H9 (cell line): ENCODE measurements at regions not wholly inside any gene's neighbourhood (a gene's known extent, or its start where the extent isn't known, plus 50 kb on each side); places are given as distances from the start of the nearest gene placed in this dataset.

ENCODE experiments used
- DNase-seq: peaks from one replicate; pipeline ENCODE4 v3.0.0-alpha.2; 2017
- H2AFZ ChIP-seq: one replicate; pipeline ENCODE4 v1.6.1; 2013; ENCODE audit warnings: mild to moderate bottlenecking, low read length, control low read depth, moderate library complexity
- H2AK5ac ChIP-seq: 2 replicates; pipeline ENCODE4 v1.6.1; 2013; ENCODE audit warnings: low read length, control low read depth, mixed read lengths; ENCODE audit not compliant: insufficient read length
- H2BK120ac ChIP-seq: one replicate; pipeline ENCODE4 v1.6.1; 2013; ENCODE audit warnings: low read depth, mild to moderate bottlenecking, low read length, control low read depth, inconsistent platforms; ENCODE audit not compliant: poor library complexity, severe bottlenecking
- H2BK12ac ChIP-seq: 2 replicates; pipeline ENCODE4 v1.6.1; 2013; ENCODE audit warnings: low read length, control low read depth, mixed read lengths, low read depth; ENCODE audit not compliant: insufficient read length
- H2BK15ac ChIP-seq: 2 replicates; pipeline ENCODE4 v1.6.1; 2013; ENCODE audit warnings: low read depth, low read length, control low read depth
- H2BK20ac ChIP-seq: one replicate; pipeline ENCODE4 v1.6.1; 2013; ENCODE audit warnings: low read depth, mild to moderate bottlenecking, low read length, control low read depth, inconsistent platforms; ENCODE audit not compliant: poor library complexity, severe bottlenecking
- H2BK5ac ChIP-seq: 2 replicates; pipeline ENCODE4 v1.6.1; 2013; ENCODE audit warnings: low read length, control low read depth, mixed read lengths; ENCODE audit not compliant: insufficient read length
- H3K14ac ChIP-seq: 2 replicates; pipeline ENCODE4 v1.6.1; 2013; ENCODE audit warnings: low read length, control low read depth; ENCODE audit not compliant: insufficient read depth
- H3K18ac ChIP-seq: 2 replicates; pipeline ENCODE4 v1.6.1; 2013; ENCODE audit warnings: low read depth, mild to moderate bottlenecking, mixed read lengths, low read length, control low read depth; ENCODE audit not compliant: insufficient read length
- H3K23ac ChIP-seq: 2 replicates; pipeline ENCODE4 v1.6.1; 2013; ENCODE audit warnings: low read length, control low read depth, mixed read lengths, low read depth; ENCODE audit not compliant: insufficient read length
- H3K23me2 ChIP-seq: 2 replicates; pipeline ENCODE4 v1.6.1; 2013; ENCODE audit warnings: low read depth, mild to moderate bottlenecking, mixed read lengths, low read length, control low read depth; ENCODE audit not compliant: insufficient read length, poor library complexity, severe bottlenecking
- H3K27ac ChIP-seq: 2 replicates; pipeline ENCODE4 v1.5.1; 2013; ENCODE audit warnings: low read length, control low read depth, mixed read lengths, low read depth; ENCODE audit not compliant: insufficient read length
- H3K27me3 ChIP-seq: 2 replicates; pipeline ENCODE4 v1.6.1; 2013; ENCODE audit warnings: low read length, control low read depth, inconsistent platforms; ENCODE audit not compliant: insufficient read depth
- H3K4ac ChIP-seq: 2 replicates; pipeline ENCODE4 v1.6.1; 2013; ENCODE audit warnings: low read depth, mild to moderate bottlenecking, control low read depth, inconsistent platforms, low read length, moderate library complexity
- H3K4me1 ChIP-seq: 2 replicates; pipeline ENCODE4 v1.6.1; 2013; ENCODE audit warnings: low read length, control low read depth, inconsistent platforms; ENCODE audit not compliant: insufficient read depth
- H3K4me2 ChIP-seq: 2 replicates; pipeline ENCODE4 v1.6.1; 2013; ENCODE audit warnings: low read length, control low read depth, mixed read lengths; ENCODE audit not compliant: insufficient read length, insufficient read depth
- H3K56ac ChIP-seq: 2 replicates; pipeline ENCODE4 v1.6.1; 2013; ENCODE audit warnings: low read depth, mild to moderate bottlenecking, mixed read lengths, low read length, control low read depth; ENCODE audit not compliant: insufficient read length
- H3K79me1 ChIP-seq: 2 replicates; pipeline ENCODE4 v1.6.1; 2013; ENCODE audit warnings: low read depth, mild to moderate bottlenecking, moderate library complexity, low read length, control low read depth, inconsistent platforms; ENCODE audit not compliant: insufficient read depth, poor library complexity, severe bottlenecking
- H3K79me2 ChIP-seq: 2 replicates; pipeline ENCODE4 v1.6.1; 2013; ENCODE audit warnings: low read length, control low read depth, inconsistent platforms; ENCODE audit not compliant: insufficient read depth
- H3K9ac ChIP-seq: 2 replicates; pipeline ENCODE4 v1.6.1; 2013; ENCODE audit warnings: low read length, control low read depth, mixed read lengths; ENCODE audit not compliant: insufficient read length; ENCODE audit errors: extremely low read depth
- H3K9me3 ChIP-seq: one replicate; pipeline ENCODE4 v1.6.1; 2013; ENCODE audit warnings: low read depth, low read length, inconsistent platforms; ENCODE audit not compliant: control insufficient read depth
- H3T11ph ChIP-seq: one replicate; pipeline ENCODE4 v1.6.1; 2013; ENCODE audit warnings: mild to moderate bottlenecking, low read length, control low read depth, inconsistent platforms
- H4K20me1 ChIP-seq: one replicate; pipeline ENCODE4 v1.6.1; 2013; ENCODE audit not compliant: control insufficient read depth, insufficient read length, insufficient read depth
- H4K5ac ChIP-seq: 2 replicates; pipeline ENCODE4 v1.6.1; 2013; ENCODE audit warnings: low read depth, mild to moderate bottlenecking, mixed read lengths, low read length, control low read depth; ENCODE audit not compliant: insufficient read length
- H4K8ac ChIP-seq: replicated peaks from 2 replicates; pipeline ENCODE4 v1.6.1; 2013; ENCODE audit warnings: low read length, control low read depth, mixed read lengths, low read depth; ENCODE audit not compliant: insufficient read length
- H4K91ac ChIP-seq: 2 replicates; pipeline ENCODE4 v1.6.1; 2013; ENCODE audit warnings: low read depth, mild to moderate bottlenecking, moderate library complexity, mixed read lengths, low read length, control low read depth; ENCODE audit not compliant: insufficient read length
- H3K27ac Mint-ChIP-seq, 3 experiments: 2 replicates in 2 of 3; 3 replicates in 1 of 3; pipeline ENCODE4 v1.8.0; 2020 to 2021; ENCODE audit warnings: mixed read lengths in 3 of 3, mild to moderate bottlenecking in 1 of 3, moderate library complexity in 1 of 3
- H3K27me3 Mint-ChIP-seq: 2 replicates; pipeline ENCODE4 v1.8.0; 2021; ENCODE audit warnings: low read depth, mild to moderate bottlenecking, moderate library complexity, mixed read lengths
- H3K36me3 Mint-ChIP-seq, 3 experiments: 2 replicates in 2 of 3; 3 replicates in 1 of 3; pipeline ENCODE4 v1.8.0; 2020 to 2021; ENCODE audit warnings: low read depth in 3 of 3, mixed read lengths in 3 of 3; ENCODE audit not compliant: insufficient read depth in 1 of 3
- H3K4me1 Mint-ChIP-seq, 2 experiments: 2 replicates each; pipeline ENCODE4 v1.8.0; 2020; ENCODE audit warnings: mixed read lengths in 2 of 2
- H3K4me3 Mint-ChIP-seq, 2 experiments: 2 replicates in 1 of 2; 3 replicates in 1 of 2; pipeline ENCODE4 v1.8.0; 2020 to 2021; ENCODE audit warnings: mild to moderate bottlenecking in 2 of 2, mixed read lengths in 2 of 2, moderate library complexity in 1 of 2
- H3K9me3 Mint-ChIP-seq, 2 experiments: 2 replicates in 1 of 2; 3 replicates in 1 of 2; pipeline ENCODE4 v1.8.0; 2020; ENCODE audit warnings: mild to moderate bottlenecking in 2 of 2, mixed read lengths in 2 of 2, moderate library complexity in 1 of 2
- CTCF ChIP-seq: fragments of 200-600 bp; sonication (generic); conservative IDR thresholded peaks from 3 replicates; pipeline ENCODE4 v1.8.0; 2021; ENCODE audit warnings: antibody characterized with exemption, mild to moderate bottlenecking
- WGBS: extraction: QIAGEN DNeasy Blood & Tissue Kit; methylation state at CpG from one replicate; pipeline ENCODE4 v1.1.7; 2013; ENCODE audit warnings: missing lambda C conversion rate, low lambda C conversion rate, mixed read lengths; ENCODE audit not compliant: insufficient read length; ENCODE audit errors: extremely low coverage; 5-methylcytosine and 5-hydroxymethylcytosine counted together

GRCh38 chr4:123558865-123559264 is 162.3 kb downstream of the SPRY1 start:
- no peaks in the 10 kb centered on the region for H3K27me3 ChIP-seq
- no peak overlapping the region for H3T11ph ChIP-seq
- H3K9me3 ChIP-seq: no peaks in the 10 kb centered on the region
- H3K23ac ChIP-seq: no peak overlapping the region
- H3K4me1 Mint-ChIP-seq: peaks cover 42 to 46% of the 10 kb centered on the region in 2 experiments
- no peaks in the 10 kb centered on the region for H3K23me2 ChIP-seq
- no peak overlapping the region for H3K27ac Mint-ChIP-seq
- no peak overlapping the region for H2BK120ac ChIP-seq
- H3K27ac ChIP-seq: no peak overlapping the region
- H3K36me3 Mint-ChIP-seq: no peaks in the 10 kb centered on the region
- H2AFZ ChIP-seq: no peak overlapping the region
- H3K4me1 ChIP-seq: no peaks in the 10 kb centered on the region; the same call in 1 of the 2 replicates
- TF ChIP-seq CTCF: no peak
- H4K5ac ChIP-seq: no peak overlapping the region
- no peak overlapping the region for H2AK5ac ChIP-seq
- H2BK15ac ChIP-seq: no peak overlapping the region
- H3K79me1 ChIP-seq: no peaks in the 10 kb centered on the region
- peak overlapping the region; percentile 49 for H3K18ac ChIP-seq
- H3K9ac ChIP-seq: no peak overlapping the region
- no peak overlapping the region for H4K91ac ChIP-seq
- H3K9me3 Mint-ChIP-seq: no peaks in the 10 kb centered on the region
- H4K8ac ChIP-seq: no peak overlapping the region
- H3K4me2 ChIP-seq: no peak overlapping the region
- WGBS: no CpG with 5 or more reads among the region's 1 CpG
- no peak overlapping the region for H2BK12ac ChIP-seq
- no peak overlapping the region for H2BK20ac ChIP-seq
- H3K56ac ChIP-seq: no peak overlapping the region
- H3K27me3 Mint-ChIP-seq: no peaks in the 10 kb centered on the region
- no peak for DNase-seq
- H3K14ac ChIP-seq: no peak overlapping the region
- no peaks in the 10 kb centered on the region for H3K79me2 ChIP-seq
- no peak overlapping the region for H3K4ac ChIP-seq
- no peak overlapping the region for H2BK5ac ChIP-seq
- no peaks in the 10 kb centered on the region for H4K20me1 ChIP-seq
- no peak overlapping the region for H3K4me3 Mint-ChIP-seq
